OCI-LY3 (cell line): ENCODE measurements at regions not wholly inside any gene's neighbourhood (a gene's known extent, or its start where the extent isn't known, plus 50 kb on each side); places are given as distances from the start of the nearest gene placed in this dataset.

Experiments
- CTCF ChIP-seq: fragments of 200-600, 300-600 bp; sonication (generic); IDR thresholded peaks from 2 replicates; pipeline ENCODE4 v1.5.1; 2014; ENCODE audit warnings: antibody characterized with exemption, low read length, low read depth
- EZH2phosphoT487 ChIP-seq: fragments of 200-600 bp; shearing (Covaris generic); IDR thresholded peaks from 2 replicates; pipeline ENCODE4 v1.6.1; 2018; ENCODE audit warnings: antibody characterized with exemption, mixed run types, low read depth

- TF ChIP-seq CTCF (no peak), EZH2phosphoT487 (no peak)
These were observed 64.9 kb upstream of the ZBTB20 start for GRCh38 chr3:115211810-115212492.
